Stimulated activated CD8-positive, alpha-beta memory T cell treated with anti-CD3 and anti-CD28 coated beads, Interleukin-4, amount 100 ng/mL, for 48 hours (primary cell): ENCODE measurements at regions not wholly inside any gene's neighbourhood (a gene's known extent, or its start where the extent isn't known, plus 50 kb on each side); places are given as distances from the start of the nearest gene placed in this dataset.
"Not testable (repeated sequence)": the region's sequence is repeated elsewhere in the genome, so short reads cannot be mapped to it uniquely, and the experiment has no call there.

ENCODE experiments used
- DNase-seq: peaks from one replicate; pipeline ENCODE4 v3.0.0-alpha.2; 2020

DNA sequence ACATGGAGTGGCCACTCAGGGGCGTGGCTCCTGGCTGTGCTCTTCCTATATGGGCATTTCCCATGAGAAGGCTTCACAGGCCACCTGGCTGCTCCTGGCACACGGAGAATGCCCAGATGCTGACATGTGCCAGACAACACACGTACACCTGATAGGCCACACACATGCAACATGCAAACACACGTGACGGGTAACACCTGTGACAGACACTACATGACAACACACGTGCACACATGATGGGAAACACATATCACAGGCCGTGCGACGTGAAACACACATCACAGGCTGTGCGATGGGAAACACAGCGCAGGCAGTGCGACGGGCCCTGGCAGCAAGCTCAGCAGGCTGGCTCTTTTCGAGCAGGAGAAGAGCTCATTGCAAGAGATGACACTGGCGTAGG is 94.3 kb upstream of the HMX1 start:
- not testable (repeated sequence) for DNase-seq

DNA sequence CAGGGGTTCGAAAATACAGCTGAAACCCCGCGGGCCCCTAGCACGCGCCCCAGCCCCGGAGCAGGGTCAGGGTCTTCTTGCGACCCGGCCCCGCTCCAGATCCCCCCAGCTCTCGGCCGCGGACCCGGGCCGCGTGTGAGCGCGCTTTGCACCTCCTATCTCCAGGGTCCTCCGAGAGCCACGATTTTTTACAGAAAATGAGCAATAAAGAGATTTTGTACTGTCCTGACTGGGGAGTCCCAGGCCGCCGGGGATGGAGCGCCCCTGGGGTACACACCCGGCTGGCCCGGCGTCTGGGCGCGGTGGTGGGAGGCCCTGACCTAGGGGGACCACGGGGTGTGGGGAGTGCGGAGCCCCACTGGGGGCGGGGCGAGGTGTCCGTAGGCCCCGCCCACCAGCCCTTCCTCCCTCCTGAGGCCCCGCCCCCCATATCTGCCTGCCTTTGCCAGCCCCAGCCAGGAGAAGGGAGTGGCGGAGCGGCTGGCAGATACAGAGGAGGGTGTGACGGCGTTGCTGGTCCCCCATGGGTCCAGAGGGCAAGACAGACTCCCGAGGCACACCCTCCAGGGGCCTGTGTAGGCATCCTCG is 92.7 kb upstream of the HMX1 start:
- DNase-seq, result peak; percentile 24

DNA sequence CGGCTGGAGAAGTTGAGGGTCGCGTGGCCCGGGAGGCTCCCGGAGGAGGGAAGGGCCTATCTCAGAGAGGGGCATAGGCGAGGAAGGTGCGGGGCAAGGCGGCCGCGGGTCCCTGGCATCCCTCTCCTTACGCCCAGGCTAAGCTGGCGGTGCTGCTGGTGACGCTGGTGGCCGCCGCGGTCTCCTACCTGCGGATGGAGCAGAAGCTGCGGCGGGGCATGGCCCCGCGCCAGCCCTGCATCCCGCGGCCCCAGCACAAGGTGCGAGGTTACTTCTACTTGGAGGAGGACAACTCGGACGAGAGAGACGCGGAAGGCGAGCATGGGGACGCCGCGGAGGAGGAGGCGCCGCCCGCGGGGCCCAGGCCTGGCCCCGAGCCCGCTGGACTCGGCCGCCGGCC is 91.9 kb upstream of the HMX1 start:
- not testable (repeated sequence) for DNase-seq

GRCh38 chr4:8961343-8961742 is 89.7 kb upstream of the HMX1 start:
- peak; percentile 84 for DNase-seq

- not testable (repeated sequence) for DNase-seq
These were observed 87.8 kb upstream of the HMX1 start for GRCh38 chr4:8959471-8959870.

DNA sequence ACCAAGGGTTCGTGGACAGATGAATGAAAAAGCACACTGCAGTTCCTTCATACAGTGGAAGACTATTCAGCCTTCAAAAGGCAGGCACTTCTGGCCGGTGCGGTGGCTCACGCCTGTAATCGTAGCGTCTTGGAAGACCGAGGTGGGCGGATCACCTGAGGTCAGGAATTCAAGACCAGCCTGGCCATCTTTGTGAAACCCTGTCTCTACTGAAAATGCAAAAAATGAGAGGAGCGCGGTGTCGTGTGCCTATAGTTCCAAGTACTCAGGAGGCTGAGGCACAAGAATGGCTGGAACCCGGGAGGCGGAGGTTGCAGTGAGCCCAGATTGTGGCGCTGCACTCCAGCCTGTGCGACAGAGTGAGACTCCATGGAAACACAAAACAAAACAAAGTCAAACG is 82.4 kb upstream of the HMX1 start:
- not testable (repeated sequence) for DNase-seq

GRCh38 chr4:8952791-8953190 is 81.2 kb upstream of the HMX1 start:
- DNase-seq, result not testable (repeated sequence)

- not testable (repeated sequence) for DNase-seq
These were observed 80.5 kb upstream of the HMX1 start for GRCh38 chr4:8952109-8952508.

- not testable (repeated sequence) for DNase-seq
These were observed 73.9 kb upstream of the HMX1 start for GRCh38 chr4:8945506-8945905.

- not testable (repeated sequence) for DNase-seq
These were observed 71.7 kb upstream of the HMX1 start for GRCh38 chr4:8943367-8943766.

GRCh38 chr4:8942088-8942487 is 70.4 kb upstream of the HMX1 start:
- DNase-seq, result not testable (repeated sequence)

- not testable (repeated sequence) for DNase-seq
These were observed 69.8 kb upstream of the HMX1 start for GRCh38 chr4:8941492-8941805.

DNA sequence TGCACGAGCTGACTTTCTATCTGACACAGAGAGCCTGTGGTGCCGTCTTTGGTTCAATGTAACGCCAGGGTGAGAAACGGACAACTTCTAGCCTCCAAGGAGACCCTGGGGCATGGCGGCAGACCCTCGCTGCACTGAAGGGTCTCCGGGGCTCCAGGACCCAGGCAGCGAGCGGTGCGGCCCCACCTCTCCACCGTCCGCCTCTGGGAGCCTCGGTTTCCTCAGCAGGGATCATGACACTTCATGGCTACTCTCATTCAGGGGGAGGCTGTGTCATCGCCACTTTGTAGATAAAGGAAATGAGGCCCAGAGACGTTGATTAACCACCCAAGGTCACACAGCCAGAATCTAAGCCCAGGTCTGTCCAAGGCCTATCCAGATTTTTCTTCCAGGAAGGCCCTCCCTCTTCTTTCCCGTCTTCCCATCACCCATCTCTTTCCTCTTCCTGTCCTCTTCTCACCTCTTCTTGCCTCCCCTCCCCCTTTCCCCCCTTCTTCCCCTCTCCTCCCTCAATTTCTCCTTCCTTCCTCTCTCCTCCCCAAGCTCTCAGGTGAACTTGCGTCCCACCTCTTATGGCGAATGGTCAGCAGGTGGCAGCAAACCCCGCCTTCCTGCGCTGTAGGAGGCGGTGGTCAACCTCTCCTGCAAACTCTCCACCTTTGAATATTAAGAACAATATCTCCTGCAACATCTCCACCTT is 69.3 kb upstream of the HMX1 start:
- DNase-seq, result peak; percentile 35

- DNase-seq, result no peak
These were observed 68.5 kb upstream of the HMX1 start for GRCh38 chr4:8939840-8940742.

GRCh38 chr4:8939160-8939839 is 67.7 kb upstream of the HMX1 start:
- DNase-seq, result no peak

GRCh38 chr4:8938623-8939022 is 67.0 kb upstream of the HMX1 start:
- DNase-seq, result no peak

DNA sequence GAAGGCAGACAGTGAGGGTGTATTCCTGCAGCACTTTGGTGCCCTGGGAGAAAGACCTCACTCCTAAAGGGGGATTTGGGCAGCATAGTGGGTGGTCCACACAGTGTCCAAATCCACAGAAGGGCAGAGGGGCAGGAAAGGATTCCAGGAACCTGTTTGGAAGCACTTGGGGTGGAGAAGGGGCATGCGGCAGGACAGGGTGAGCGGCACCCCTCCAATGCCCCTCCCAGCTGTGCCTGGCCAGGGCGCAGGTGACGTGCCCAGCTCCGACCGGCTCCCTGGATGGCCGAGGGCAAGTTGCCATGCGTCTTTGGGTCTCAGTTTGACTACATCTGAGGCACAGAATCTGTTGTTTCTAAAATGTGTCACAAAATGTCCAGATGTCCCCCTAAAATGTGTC is 66.5 kb upstream of the HMX1 start:
- no peak for DNase-seq

- DNase-seq, result no peak
These were observed 61.2 kb upstream of the HMX1 start for GRCh38 chr4:8932884-8933283.

DNA sequence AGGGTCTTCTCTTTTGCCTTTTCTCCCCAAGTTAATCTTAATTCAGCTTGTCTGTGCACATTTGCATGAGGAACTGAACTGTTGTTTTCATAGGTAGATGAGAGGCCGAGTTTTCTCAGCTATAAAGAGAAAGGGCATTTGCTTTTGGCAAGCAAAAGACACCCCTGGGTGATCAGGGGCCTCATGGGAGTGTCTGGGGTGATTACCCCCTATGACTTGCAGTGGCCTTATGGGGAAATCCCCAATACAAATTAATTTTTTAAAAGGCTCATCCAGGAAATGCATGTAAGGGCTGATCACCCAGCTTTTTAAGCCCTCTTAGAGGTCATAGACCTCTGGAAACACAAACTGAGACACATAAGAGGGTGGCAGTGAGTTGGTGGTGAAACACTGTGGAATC is 56.4 kb upstream of the HMX1 start:
- no peak for DNase-seq

DNA sequence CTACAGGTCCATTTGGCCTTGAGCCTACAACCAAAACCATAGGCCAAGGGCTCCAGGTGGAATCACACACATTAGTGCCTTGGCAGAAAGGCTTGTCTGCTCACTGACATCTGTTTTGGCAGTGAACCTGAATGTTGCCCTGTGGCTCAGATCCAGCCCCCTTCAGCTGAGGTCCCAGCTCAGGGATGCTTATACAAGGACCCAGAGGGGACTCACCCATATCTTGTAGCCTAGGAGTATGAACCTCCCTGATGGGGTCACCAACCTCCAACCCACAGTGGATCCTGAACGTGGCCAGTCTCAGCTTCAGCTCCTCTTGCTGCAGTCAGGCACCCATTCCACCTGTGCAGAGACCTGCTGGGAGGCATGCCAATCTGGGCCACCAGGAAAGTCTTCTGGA is 50.8 kb upstream of the HMX1 start:
- DNase-seq, result peak; percentile 3

GRCh38 chr4:8921465-8921864 is 49.8 kb upstream of the HMX1 start:
- no peak for DNase-seq
